Prostate gland (tissue), 2 donors: ENCODE measurements at regions not wholly inside any gene's neighbourhood (a gene's known extent, or its start where the extent isn't known, plus 50 kb on each side); places are given as distances from the start of the nearest gene placed in this dataset.

Experiments used
- POLR2A ChIP-seq: fragments of 450-650 bp; IDR thresholded peaks from one replicate; pipeline ENCODE4 v1.6.1; 2016; ENCODE audit warnings: antibody characterized with exemption, mild to moderate bottlenecking
- POLR2AphosphoS5 ChIP-seq: sonication (generic); formaldehyde crosslinking; IDR thresholded peaks from one replicate; pipeline ENCODE4 v1.6.1; 2017; ENCODE audit warnings: antibody characterized with exemption
- TF ChIP-seq, protein P1 (sequence below), 4 experiments: fragments of 200-600 bp in 2 of 4; fragments of 450-650 bp in 2 of 4; sonication (generic) in 2 of 4; IDR thresholded peaks; 1 replicate in 3 of 4; 2 replicates in 1 of 4; pipeline ENCODE4 v1.5.1; 2016 to 2019; ENCODE audit warnings: antibody characterized with exemption in 4 of 4, mild to moderate bottlenecking in 2 of 4, moderate library complexity in 2 of 4

DNA sequence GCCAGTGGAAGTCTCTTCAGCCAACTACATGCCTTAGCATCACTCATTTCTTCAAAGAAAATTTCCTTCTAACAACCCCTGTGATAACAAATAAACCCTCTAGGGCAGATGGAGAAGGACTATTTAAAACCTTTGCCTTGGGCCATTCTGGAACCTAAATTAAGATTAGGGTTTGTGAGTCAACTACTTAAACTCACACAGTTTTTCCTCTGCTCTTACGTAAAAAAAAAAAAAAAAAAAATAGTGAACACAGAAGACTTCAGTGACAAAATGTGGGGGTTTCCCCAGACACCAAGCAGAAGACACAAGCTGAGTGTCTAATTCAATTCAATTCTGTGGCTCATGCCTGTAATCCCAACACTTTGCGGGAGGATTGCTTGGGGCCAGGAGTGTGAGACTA lies 65.8 kb upstream of the ERCC6L2 start:
- TF ChIP-seq, protein P1, sequence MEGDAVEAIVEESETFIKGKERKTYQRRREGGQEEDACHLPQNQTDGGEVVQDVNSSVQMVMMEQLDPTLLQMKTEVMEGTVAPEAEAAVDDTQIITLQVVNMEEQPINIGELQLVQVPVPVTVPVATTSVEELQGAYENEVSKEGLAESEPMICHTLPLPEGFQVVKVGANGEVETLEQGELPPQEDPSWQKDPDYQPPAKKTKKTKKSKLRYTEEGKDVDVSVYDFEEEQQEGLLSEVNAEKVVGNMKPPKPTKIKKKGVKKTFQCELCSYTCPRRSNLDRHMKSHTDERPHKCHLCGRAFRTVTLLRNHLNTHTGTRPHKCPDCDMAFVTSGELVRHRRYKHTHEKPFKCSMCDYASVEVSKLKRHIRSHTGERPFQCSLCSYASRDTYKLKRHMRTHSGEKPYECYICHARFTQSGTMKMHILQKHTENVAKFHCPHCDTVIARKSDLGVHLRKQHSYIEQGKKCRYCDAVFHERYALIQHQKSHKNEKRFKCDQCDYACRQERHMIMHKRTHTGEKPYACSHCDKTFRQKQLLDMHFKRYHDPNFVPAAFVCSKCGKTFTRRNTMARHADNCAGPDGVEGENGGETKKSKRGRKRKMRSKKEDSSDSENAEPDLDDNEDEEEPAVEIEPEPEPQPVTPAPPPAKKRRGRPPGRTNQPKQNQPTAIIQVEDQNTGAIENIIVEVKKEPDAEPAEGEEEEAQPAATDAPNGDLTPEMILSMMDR (IDR thresholded peaks at IDR 0.05) = no peak
- TF ChIP-seq POLR2A (no peak), POLR2AphosphoS5 (no peak)
